T-helper 22 cell (primary cell): ENCODE measurements at regions not wholly inside any gene's neighbourhood (a gene's known extent, or its start where the extent isn't known, plus 50 kb on each side); places are given as distances from the start of the nearest gene placed in this dataset.

Experiments used
- DNase-seq: peaks from one replicate; pipeline ENCODE4 v3.0.0-alpha.2; 2020; ENCODE audit warnings: low read depth

- DNase-seq: no peak
Measured at GRCh38 chr18:77754475-77755044, 504.9 kb downstream of the GALR1 start.

DNA sequence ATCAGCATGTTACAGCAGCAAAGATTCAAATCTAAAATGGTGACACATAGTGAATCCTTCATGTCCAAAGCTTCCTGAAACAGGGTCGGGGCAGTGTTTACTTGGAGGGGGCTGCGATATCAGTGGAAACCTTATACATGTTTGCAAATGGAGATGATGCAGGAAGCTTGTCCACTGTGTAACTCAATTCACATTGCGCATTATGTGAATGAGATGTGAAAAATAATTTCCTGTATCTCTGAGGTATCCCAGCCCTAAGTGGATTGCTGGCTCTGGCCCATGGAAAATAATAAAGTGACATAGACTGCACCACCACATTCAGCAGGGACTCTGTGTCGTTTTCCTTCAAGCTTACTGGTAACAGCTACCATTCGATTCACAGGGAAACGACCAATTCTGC is 505.5 kb downstream of the GALR1 start:
- no peak for DNase-seq

DNA sequence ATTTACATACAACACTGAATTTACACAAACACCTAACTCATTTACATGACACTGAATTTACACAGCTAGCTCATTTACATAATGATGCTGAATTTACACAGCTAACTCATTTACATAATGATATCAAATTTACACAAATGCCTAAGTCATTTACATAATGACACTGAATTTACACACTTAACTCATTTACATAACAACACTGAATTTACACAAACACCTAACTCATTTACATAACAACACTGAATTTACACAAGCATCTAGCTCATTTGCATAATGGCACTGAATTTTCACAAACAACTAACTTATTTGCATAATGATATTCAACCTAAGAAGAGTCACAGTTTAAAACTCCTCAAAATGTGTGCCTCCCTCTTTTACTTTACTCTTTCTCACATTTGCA is 511.7 kb downstream of the GALR1 start:
- DNase-seq: no peak

DNA sequence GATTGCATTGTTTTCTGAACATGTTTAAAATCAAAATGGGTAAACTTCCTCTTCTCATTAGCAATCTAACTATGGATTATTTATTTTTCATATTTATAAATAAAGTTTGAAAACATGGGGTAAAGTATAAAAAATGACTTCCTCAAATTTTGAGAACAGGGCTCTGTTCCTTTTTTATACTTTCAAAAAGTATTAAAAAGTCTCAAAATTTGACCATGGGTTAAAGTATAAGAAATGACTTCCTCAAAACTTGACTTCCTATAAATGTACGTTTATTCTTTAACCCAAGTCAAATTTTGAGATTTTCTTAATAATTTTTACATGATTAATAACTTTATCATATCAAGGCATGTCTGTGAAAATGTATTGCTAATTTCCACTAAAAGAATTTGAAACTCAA is 512.4 kb downstream of the GALR1 start:
- DNase-seq: no peak

DNA sequence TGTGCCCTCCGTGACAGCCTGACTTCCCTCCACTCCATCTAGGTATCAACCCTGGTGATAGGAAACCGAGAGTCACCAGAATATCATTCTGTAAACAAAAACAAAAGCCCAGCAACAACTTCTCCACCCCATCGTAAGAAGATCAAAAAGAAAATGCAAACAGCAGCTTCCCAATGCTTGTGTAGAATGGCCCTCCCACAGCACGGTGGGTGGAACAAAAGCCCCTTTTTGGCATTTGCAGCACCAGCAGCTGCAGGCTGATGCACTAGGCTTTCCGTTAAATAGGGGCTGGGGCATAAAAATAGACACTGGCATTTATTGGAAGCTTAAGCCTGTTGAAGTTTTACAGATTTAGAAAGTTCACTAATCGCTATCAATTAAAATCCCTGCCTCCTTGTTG is 513.0 kb downstream of the GALR1 start:
- no peak for DNase-seq

- no peak for DNase-seq
Measured at GRCh38 chr18:77763530-77764145, 514.0 kb downstream of the GALR1 start.

DNA sequence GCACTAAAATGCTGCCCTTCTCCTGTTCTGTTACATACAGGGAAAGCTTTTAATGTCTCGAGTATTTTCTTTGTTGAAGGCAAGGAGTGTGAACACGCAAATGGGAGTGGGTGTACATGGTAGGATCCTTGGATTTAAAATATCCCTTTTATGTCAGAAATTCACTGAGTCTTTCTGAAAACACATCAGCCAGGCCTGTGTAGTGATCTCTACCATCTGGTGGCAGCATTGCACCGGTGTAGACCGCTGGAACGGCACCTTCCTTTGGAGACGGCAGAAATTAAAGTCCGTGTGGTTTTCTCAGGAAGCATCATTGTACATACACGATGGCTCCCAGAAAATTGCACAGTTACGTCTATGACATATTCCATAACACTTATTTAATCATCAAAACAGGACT is 515.8 kb downstream of the GALR1 start:
- DNase-seq: no peak

GRCh38 chr18:77766421-77766820 is 516.8 kb downstream of the GALR1 start:
- DNase-seq: no peak

- no peak for DNase-seq
Measured at GRCh38 chr18:77772177-77772576, 522.5 kb downstream of the GALR1 start.

- DNase-seq: no peak
Measured at GRCh38 chr18:77776104-77776503, 526.5 kb downstream of the GALR1 start.

GRCh38 chr18:77777163-77777562 is 527.5 kb downstream of the GALR1 start:
- no peak for DNase-seq

GRCh38 chr18:77784759-77785379 is 535.2 kb downstream of the GALR1 start:
- DNase-seq: no peak

DNA sequence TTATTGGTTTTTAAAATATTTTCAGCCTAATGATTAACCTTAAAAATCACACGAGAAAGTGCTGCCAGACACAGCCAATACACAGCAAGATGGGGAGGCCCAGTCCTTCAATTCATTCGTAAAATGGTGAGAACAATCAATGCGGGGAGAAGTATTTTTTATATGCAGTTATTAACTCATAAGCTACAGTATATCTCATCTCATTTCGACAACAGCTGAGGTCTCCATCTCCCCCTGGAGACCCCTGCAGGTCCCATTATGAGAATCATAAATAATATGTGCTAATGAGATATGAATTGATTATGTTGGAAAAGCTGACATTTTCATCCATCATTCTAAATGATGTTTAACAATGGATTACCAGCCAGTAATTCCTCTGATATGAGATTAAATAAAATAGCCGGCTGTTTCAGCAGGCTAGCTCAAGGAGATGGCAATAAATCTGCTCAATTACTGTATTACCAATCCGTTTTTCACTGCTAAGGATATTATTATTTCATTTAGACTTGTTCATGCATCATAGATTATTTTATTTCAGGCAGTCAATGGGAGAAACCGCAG is 535.8 kb downstream of the GALR1 start:
- no peak for DNase-seq

GRCh38 chr18:77803024-77803423 is 553.4 kb downstream of the GALR1 start:
- no peak for DNase-seq

- DNase-seq: no peak
Measured at GRCh38 chr18:77804382-77804781, 554.7 kb downstream of the GALR1 start.

- DNase-seq: no peak
Measured at GRCh38 chr18:77807650-77808049, 558.0 kb downstream of the GALR1 start.

DNA sequence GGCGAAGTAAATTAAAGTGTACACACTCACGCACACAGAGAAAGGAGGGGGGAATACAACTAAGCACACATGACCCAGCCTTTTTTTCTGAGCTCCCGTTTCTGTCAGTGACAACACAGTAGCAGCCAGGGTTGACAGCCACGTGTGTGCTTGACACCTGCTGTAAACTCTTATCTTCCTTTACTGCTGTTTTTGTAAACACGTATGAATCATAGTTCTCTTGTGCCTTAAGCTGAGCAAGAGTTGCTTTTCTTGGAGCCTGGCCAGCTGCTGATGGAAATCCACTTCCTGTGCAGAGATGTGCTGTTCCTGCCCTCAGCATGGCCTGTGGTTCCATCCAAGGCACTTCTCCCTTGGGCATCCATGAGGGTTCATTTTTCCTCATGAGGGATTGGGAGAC is 561.9 kb downstream of the GALR1 start:
- DNase-seq: no peak

DNA sequence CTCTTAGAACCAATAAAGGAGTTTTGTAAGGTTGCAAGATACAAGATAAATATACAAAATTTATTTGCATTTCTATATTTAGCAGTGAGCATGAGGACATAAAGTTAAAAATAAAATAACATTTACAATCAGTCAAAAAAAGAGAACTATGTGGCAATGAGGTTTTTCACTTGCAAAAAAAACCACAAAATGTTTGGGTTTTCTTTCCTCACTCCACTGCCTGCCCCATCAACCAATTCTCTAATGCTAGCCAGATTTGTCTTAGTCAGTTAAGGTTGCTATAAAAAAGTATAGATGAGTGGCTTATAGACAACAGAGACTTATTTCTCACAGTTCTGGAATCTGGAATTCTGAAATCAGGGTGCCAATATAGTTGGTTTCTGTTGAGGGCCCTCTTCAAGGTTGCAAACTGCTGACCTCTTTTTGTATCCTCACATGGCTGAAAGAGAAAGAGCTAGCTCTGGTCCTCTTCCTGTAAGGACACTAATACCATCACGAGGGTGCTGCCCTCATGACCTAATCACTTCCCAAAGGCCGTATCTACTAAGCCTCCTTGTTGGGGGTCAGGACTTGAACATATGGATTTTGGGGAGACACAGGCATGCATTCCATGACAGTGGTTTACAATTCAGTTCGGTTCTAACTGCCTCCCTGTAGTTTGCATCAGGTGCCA is 566.2 kb downstream of the GALR1 start:
- DNase-seq: no peak

GRCh38 chr18:77818328-77818727 is 568.7 kb downstream of the GALR1 start:
- no peak for DNase-seq

GRCh38 chr18:77820472-77820871 is 570.8 kb downstream of the GALR1 start:
- DNase-seq: no peak

GRCh38 chr18:77821892-77822291 is 572.2 kb downstream of the GALR1 start:
- DNase-seq: no peak

DNA sequence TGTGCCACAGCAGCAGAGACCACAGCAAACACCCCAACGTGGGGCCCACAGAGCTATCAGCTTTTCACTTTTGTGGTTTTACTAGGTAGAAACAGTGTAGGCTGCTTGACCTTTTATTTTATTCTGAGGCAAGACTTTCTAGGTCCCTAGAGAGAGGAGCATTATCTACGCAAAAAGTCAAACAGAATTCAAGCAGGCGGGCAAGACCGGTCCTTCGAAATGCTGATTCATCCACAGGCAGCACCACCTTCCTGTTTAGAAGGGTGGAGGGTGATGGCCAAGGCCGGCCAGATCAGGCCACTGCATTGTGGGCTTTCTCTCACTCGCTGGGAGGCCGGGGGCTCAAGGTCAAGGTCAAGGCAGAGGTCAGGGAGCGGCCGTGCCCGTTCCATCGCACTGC is 573.0 kb downstream of the GALR1 start:
- no peak for DNase-seq

GRCh38 chr18:77833807-77834206 is 584.2 kb downstream of the GALR1 start:
- no peak for DNase-seq
